Adrenal gland (tissue), 9 donors: ENCODE measurements at regions not wholly inside any gene's neighbourhood (a gene's known extent, or its start where the extent isn't known, plus 50 kb on each side); places are given as distances from the start of the nearest gene placed in this dataset.

ENCODE experiments used
- DNase-seq, 7 donors: peaks; one replicate each; pipeline ENCODE4 v3.0.0-alpha.2; 2019 to 2020
- H3K27ac ChIP-seq, 5 donors: fragments of 200-600 bp; sonication (generic) in 4 of 5; 1 replicate in 3 of 5; 2 replicates in 2 of 5; pipeline versions ENCODE4 v1.5.1 to v1.8.0; 2016 to 2020; ENCODE audit warnings: mild to moderate bottlenecking in 1 of 5
- H3K27me3 ChIP-seq: fragments of 200-600 bp; 2 replicates; pipeline ENCODE4 v1.8.0; 2021
- H3K36me3 ChIP-seq, 2 donors: fragments of 200-600 bp; replicated peaks in 1 of 2; 1 replicate in 1 of 2; 2 replicates in 1 of 2; pipeline versions ENCODE4 v1.5.1 to v1.8.0; 2018 to 2022
- H3K4me1 ChIP-seq, 2 donors: fragments of 200-600 bp; replicated peaks in 1 of 2; 1 replicate in 1 of 2; 2 replicates in 1 of 2; pipeline versions ENCODE4 v1.5.1 to v1.8.0; 2018 to 2021
- H3K4me3 ChIP-seq, 4 donors: fragments of 200-600 bp; sonication (generic) in 3 of 4; one replicate each; pipeline ENCODE4 v1.5.1; 2016 to 2018
- H3K9me3 ChIP-seq, 3 donors: fragments of 200-600 bp; sonication (generic) in 1 of 3; replicated peaks in 1 of 3; 1 replicate in 2 of 3; 2 replicates in 1 of 3; pipeline versions ENCODE4 v1.5.1 to v1.8.0; 2016 to 2021
- POLR2A ChIP-seq, 2 donors: fragments of 450-650 bp; IDR thresholded peaks; one replicate each; pipeline ENCODE4 v1.6.1; 2017; ENCODE audit warnings: antibody characterized with exemption in 2 of 2, mild to moderate bottlenecking in 2 of 2, moderate library complexity in 1 of 2
- WGBS, 4 donors: extraction: QIAGEN DNeasy Blood & Tissue Kit in 2 of 4; methylation state at CpG; one replicate each; pipeline versions ENCODE4 v1.1.5 to v1.1.7; 2013 to 2017; 5-methylcytosine and 5-hydroxymethylcytosine counted together
- intact Hi-C, 2 donors: fragments of 100-400 bp; cut with DNase I; formaldehyde crosslinking; loops; one replicate each; pipeline versions ENCODE4 v1.14.1 to v1.15.0; 2022 to 2023
- TF ChIP-seq, protein P1 (sequence below), 6 experiments: fragments of 450-650 bp in 4 of 6; fragments of 200-600 bp in 2 of 6; sonication (generic) in 1 of 6; IDR thresholded peaks; 1 replicate in 5 of 6; 2 replicates in 1 of 6; pipeline versions ENCODE4 v1.5.1 to v1.8.0; 2016 to 2021; ENCODE audit warnings: antibody characterized with exemption in 6 of 6, mild to moderate bottlenecking in 2 of 6, moderate library complexity in 1 of 6
- donor health status: healthy with polysubstance abuse.
- donor health status: Bipolar disorder and iron deficiency.
- donor health status: DM: yes; HTN: yes; CAD: no.
- donor health status: DM: no; HTN: no; CAD: no.
- donor health status: DM: no; HTN: no; CAD: no.

DNA sequence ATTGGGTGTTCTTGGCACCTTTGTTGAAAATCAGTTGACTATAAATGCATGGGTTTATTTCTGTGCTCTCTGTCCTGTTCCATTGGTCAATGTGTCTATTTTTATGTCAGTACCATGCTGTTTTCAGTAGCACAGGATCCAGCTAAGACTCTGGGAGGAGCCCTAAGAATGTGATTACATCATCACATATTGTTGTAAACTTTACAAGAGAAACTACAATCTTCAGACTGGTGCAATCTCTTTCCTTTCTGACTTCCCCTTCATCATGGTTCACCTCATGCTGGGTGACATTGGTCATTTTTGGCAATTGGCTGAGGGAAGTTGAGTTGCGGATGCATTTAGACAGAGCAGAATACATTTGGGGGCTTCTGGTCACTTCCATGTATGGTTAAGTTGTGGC is 88.4 kb downstream of the C21orf91 start:
- TF ChIP-seq, protein P1, sequence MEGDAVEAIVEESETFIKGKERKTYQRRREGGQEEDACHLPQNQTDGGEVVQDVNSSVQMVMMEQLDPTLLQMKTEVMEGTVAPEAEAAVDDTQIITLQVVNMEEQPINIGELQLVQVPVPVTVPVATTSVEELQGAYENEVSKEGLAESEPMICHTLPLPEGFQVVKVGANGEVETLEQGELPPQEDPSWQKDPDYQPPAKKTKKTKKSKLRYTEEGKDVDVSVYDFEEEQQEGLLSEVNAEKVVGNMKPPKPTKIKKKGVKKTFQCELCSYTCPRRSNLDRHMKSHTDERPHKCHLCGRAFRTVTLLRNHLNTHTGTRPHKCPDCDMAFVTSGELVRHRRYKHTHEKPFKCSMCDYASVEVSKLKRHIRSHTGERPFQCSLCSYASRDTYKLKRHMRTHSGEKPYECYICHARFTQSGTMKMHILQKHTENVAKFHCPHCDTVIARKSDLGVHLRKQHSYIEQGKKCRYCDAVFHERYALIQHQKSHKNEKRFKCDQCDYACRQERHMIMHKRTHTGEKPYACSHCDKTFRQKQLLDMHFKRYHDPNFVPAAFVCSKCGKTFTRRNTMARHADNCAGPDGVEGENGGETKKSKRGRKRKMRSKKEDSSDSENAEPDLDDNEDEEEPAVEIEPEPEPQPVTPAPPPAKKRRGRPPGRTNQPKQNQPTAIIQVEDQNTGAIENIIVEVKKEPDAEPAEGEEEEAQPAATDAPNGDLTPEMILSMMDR (IDR thresholded peaks at IDR 0.05), result no peak
- no peak for TF ChIP-seq POLR2A (IDR thresholded peaks at IDR 0.05)
- H3K4me1 ChIP-seq, result no peaks in the 10 kb centered on the region
- WGBS, 4 donors, result 69 to 88% (median 79%) methylated on average over 1 of the region's 1 CpG
- no peak overlapping the region for H3K27ac ChIP-seq
- no peaks in the 10 kb centered on the region for H3K36me3 ChIP-seq
- intact Hi-C loops, result no loop called here
- DNase-seq, result no peak
- no peak overlapping the region for H3K4me3 ChIP-seq
- no peaks in the 10 kb centered on the region for H3K27me3 ChIP-seq
- H3K9me3 ChIP-seq, result no peaks in the 10 kb centered on the region

DNA sequence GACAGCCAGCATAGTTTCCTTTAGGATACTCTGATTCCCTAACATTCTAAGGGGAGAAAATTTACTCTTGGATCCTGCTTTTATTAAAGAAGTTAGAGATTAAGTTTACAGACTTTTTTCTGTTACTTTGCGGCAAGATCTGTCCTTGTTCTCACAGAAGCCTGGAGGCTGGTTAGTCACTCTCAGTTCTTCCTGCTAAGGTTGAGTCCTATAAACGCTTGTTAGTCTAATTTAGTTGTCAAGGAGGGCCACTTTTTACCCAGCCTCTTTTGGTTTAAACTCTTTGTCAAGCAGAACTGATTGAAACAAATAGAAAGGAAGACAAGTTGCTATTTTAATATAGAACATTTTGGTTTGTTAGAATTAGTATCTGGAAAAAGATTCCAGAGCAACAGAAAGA is 89.7 kb downstream of the C21orf91 start:
- intact Hi-C loops, result no loop called here
- no peak overlapping the region for H3K4me3 ChIP-seq
- H3K27ac ChIP-seq, result no peak overlapping the region
- no peaks in the 10 kb centered on the region for H3K4me1 ChIP-seq
- TF ChIP-seq, protein P1 (IDR thresholded peaks at IDR 0.05), result no peak
- no peak for TF ChIP-seq POLR2A (IDR thresholded peaks at IDR 0.05)
- no peak for DNase-seq
- H3K27me3 ChIP-seq, result no peaks in the 10 kb centered on the region
- no peaks in the 10 kb centered on the region for H3K9me3 ChIP-seq
- no peaks in the 10 kb centered on the region for H3K36me3 ChIP-seq
- 74 to 84% (median 79%) methylated on average over 2 of the region's 2 CpGs for WGBS, 4 donors

DNA sequence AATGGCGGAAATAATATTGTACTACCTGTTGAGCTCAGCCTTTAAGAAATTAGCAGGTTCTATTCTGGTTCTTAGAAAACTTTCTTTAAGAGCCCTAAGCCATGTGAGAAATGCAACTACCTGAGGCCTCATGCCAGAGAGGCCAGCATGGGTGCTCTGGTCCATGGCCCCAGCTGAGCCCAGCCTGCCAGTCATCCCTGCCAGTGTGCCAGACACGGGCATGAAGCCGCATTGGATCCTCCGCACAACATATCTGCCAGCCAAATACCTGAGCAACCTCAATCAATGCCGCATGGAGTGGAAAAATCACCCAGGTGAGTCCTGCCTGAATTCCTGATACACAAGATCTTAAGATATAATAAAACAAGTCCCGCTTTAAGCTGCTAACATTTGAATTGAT is 91.8 kb downstream of the C21orf91 start:
- intact Hi-C loops, result no loop called here
- H3K27me3 ChIP-seq, result no peaks in the 10 kb centered on the region
- H3K4me3 ChIP-seq, result no peak overlapping the region
- no peak for DNase-seq
- H3K4me1 ChIP-seq, result no peaks in the 10 kb centered on the region
- no peaks in the 10 kb centered on the region for H3K9me3 ChIP-seq
- no peaks in the 10 kb centered on the region for H3K36me3 ChIP-seq
- no peak for TF ChIP-seq POLR2A (IDR thresholded peaks at IDR 0.05)
- TF ChIP-seq, protein P1 (IDR thresholded peaks at IDR 0.05), result no peak
- no peak overlapping the region for H3K27ac ChIP-seq
- WGBS, 4 donors, result 66 to 94% (median 80%) methylated on average over 6 of the region's 6 CpGs

DNA sequence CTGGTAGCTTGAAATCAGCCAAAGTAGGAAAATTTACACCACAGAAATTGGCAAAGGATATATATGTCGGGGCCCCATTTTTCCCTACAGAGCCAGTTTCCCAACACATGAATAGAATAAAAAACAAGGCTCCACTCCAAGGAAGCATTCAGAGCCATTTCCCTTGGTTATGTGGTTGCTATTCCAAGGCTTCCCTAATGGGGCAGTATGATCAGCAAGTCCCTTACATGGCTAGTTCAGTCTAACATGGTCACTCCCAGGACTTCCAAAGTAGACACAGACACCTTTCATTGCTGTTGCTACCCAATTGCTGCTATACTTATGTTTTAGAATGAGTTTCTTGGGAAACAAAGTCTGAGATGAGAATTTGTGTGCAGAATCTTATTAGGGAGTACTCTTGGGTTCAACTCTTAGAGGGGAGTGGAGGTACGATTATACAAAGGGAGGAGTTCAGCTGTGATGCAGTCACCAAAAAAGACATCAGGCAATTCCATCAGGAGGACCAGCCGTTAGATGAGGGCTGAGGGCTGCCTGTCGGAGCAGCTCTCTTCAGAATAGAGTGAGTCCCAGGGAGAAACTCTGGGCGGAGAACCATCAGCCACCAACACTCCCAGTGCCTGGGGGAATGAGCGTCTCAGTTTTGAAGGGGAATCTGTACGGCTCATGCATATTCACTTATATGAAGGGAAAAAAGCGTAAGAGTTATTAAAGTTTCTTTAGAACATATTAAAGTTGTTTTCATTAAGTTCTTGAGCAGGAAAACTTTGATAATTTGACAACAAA is 92.9 kb downstream of the C21orf91 start:
- Histone ChIP-seq H3K4me1 (no peaks in the 10 kb centered on the region), H3K27ac (no peak overlapping the region), H3K9me3 (no peaks in the 10 kb centered on the region), H3K27me3 (no peaks in the 10 kb centered on the region), H3K36me3 (no peaks in the 10 kb centered on the region), H3K4me3 (no peak overlapping the region)
- intact Hi-C loops, result no loop called here
- peak in 1 of 7 donors; percentile 2 for DNase-seq
- TF ChIP-seq, protein P1 (IDR thresholded peaks at IDR 0.05), result peak in 2 of 6 experiments; percentile 8 to 14
- TF ChIP-seq POLR2A (IDR thresholded peaks at IDR 0.05), result no peak
- WGBS, 4 donors, result 88 to 93% (median 92%) methylated on average over 8 of the region's 8 CpGs
